RPMI7951 (cell line): ENCODE measurements at regions not wholly inside any gene's neighbourhood (a gene's known extent, or its start where the extent isn't known, plus 50 kb on each side); places are given as distances from the start of the nearest gene placed in this dataset.
"Not testable (repeated sequence)": the region's sequence is repeated elsewhere in the genome, so short reads cannot be mapped to it uniquely, and the experiment has no call there.

Experiments used
- DNase-seq: peaks from one replicate; pipeline ENCODE4 v3.0.0-alpha.2; 2012; ENCODE audit warnings: low read depth

GRCh38 chr9:79431019-79431679, 140.6 kb upstream of the TLE4 start:
- DNase-seq: no peak

- DNase-seq: no peak
These were observed 139.3 kb upstream of the TLE4 start for GRCh38 chr9:79432485-79432884.

DNA sequence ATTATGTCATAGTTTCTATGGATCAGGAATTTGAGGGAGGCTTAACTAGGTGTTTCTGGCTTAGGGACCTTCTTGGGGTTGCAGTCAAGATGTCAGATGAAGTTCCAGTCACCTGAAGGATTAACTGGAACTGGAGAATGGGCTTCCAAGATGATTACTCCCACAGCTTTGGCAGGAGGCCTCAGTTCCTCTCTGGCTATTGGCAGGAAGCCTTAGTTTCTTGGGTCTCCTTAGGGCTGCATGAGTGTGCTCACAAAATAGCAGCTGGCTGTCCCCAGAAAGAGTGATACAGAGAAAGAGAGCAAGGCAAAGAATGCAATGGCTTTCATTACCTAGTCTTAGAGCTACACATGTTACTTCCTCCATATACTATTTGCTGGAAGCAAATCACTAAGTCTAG, 138.1 kb upstream of the TLE4 start:
- no peak for DNase-seq

- DNase-seq: not testable (repeated sequence)
These were observed 132.5 kb upstream of the TLE4 start for GRCh38 chr9:79439221-79439620.

- DNase-seq: no peak
These were observed 125.0 kb upstream of the TLE4 start for GRCh38 chr9:79446523-79447307.

- no peak for DNase-seq
These were observed 124.5 kb upstream of the TLE4 start for GRCh38 chr9:79447308-79447605.

GRCh38 chr9:79447762-79448161, 124.0 kb upstream of the TLE4 start:
- DNase-seq: peak; percentile 11

- DNase-seq: no peak
These were observed 119.5 kb upstream of the TLE4 start for GRCh38 chr9:79452265-79452664.

DNA sequence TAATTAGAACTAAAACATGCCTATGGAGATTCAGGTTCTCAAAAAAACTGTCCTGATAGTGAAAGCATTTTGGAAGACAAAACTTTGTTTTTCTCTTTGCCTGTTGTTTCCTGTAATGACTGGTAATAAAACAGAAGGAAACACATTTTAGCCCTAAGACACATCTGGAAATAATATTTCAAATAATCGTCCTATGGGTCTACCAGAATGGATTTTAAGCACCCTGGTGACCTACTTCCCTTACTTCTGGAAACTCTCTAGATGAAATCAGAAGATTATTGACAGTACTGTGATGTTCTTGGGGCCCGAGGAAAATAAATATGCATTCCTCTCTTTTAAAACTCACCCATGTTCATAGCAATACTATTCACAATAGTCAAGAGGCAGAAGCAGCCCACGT, 110.1 kb upstream of the TLE4 start:
- no peak for DNase-seq

- DNase-seq: no peak
These were observed 106.6 kb upstream of the TLE4 start for GRCh38 chr9:79465156-79465555.

GRCh38 chr9:79469164-79469563, 102.6 kb upstream of the TLE4 start:
- no peak for DNase-seq

DNA sequence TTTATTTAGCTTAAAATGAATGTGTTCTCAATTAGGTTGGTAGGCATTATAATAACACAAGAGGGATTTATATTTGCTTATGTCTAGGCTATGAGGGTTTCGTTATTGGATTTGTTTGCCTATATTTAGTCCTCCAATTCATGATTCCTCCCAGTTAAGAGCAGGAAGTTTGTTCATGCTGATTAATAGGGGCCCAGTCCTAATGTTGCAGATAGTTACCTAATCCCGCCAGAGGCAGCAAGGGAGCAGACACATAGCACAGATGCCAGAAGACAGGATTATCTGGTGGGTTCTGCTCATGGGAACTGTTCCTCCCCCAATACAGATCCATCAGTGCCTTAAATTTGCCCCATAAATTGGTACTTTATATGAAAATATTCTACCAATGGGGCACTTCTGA, 100.8 kb upstream of the TLE4 start:
- DNase-seq: no peak

- peak; percentile 39 for DNase-seq
These were observed 99.9 kb upstream of the TLE4 start for GRCh38 chr9:79471580-79472543.

GRCh38 chr9:79473704-79474103, 98.1 kb upstream of the TLE4 start:
- DNase-seq: no peak

DNA sequence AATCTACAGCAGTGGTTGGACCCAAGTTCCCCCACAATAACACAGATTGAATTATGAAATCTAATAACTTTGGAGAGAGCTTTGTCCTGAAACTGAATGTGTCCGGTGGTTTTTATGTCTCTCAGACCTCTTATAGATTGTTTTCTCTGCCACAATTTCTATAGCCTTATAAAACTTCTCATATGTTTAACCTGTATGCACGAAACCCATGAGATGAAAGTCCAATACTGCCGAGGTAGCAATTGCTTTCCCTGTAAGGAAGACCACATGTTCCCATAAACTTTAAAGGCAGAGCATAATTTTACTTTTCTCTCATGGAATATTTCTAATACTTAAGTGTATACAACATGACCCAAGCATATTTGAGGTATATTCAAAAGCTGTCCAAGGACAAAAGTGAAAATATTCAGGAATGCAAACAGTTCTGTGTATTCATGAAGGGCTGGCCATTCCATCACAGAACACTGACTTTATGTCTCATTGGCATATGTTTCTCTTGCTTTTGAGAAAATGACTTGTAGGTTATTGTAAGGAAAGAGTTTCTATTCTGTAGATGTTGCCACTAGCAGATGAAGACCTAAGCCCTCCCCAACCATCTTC, 94.4 kb upstream of the TLE4 start:
- no peak for DNase-seq

- DNase-seq: peak; percentile 49
These were observed 93.6 kb upstream of the TLE4 start for GRCh38 chr9:79477955-79478771.

- DNase-seq: no peak
These were observed 91.1 kb upstream of the TLE4 start for GRCh38 chr9:79480639-79481038.

DNA sequence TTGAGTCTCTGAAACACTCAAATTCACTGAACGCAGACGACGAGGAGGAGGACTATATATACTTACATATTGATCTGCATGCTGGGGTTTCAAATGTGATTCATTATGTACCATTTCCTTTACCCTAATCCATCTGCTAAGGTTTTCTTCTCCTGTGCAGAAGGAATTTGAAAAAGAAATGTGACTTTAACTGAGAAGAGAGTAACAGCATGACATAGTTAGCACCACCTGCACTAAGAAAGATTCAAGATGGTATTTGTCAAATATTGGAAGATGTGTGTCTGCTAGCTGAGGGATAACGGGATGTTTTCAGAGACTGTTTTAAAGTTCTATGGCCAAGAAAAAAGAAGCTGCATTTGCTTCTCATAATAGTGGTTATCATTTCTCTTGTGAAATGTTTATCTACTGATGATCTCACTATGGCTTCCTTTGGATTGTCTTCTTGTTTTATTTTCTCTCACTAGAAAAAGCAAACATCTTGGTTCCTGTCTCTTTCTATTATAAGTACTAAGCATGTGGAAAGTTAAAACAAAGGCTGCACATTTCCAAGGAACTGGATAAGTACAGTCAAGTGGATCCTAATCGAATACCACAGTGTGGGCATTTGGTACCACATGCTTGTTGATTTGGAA, 89.8 kb upstream of the TLE4 start:
- no peak for DNase-seq

GRCh38 chr9:79485258-79485657, 86.5 kb upstream of the TLE4 start:
- no peak for DNase-seq

- DNase-seq: peak; percentile 90
These were observed 82.3 kb upstream of the TLE4 start for GRCh38 chr9:79489261-79490000.
